Neutrophil (primary cell): ENCODE measurements at regions not wholly inside any gene's neighbourhood (a gene's known extent, or its start where the extent isn't known, plus 50 kb on each side); places are given as distances from the start of the nearest gene placed in this dataset.

ENCODE experiments used
- H3K27ac ChIP-seq: fragments of 200-600 bp; sonication (generic); 2 replicates; pipeline ENCODE4 v1.5.1; 2016; ENCODE audit warnings: mild to moderate bottlenecking, moderate library complexity
- H3K27me3 ChIP-seq: fragments of 200-600 bp; sonication (generic); 2 replicates; pipeline ENCODE4 v1.6.0; 2016; ENCODE audit warnings: mild to moderate bottlenecking
- H3K36me3 ChIP-seq: fragments of 200-600 bp; sonication (generic); 2 replicates; pipeline ENCODE4 v1.5.1; 2017
- H3K4me1 ChIP-seq, 2 experiments: fragments of 200-600 bp in 1 of 2; sonication (generic) in 1 of 2; 1 replicate in 1 of 2; 2 replicates in 1 of 2; pipeline versions ENCODE4 v1.5.1 to v1.6.1; 2013 to 2016; ENCODE audit warnings: low read depth in 1 of 2, low read length in 1 of 2, mild to moderate bottlenecking in 1 of 2, moderate library complexity in 1 of 2; ENCODE audit not compliant: control insufficient read depth in 1 of 2, insufficient read depth in 1 of 2
- H3K4me3 ChIP-seq, 2 experiments: fragments of 200-600 bp in 1 of 2; sonication (generic) in 1 of 2; 1 replicate in 1 of 2; 2 replicates in 1 of 2; pipeline ENCODE4 v1.5.1; 2013 to 2016; ENCODE audit warnings: low read depth in 1 of 2, low read length in 1 of 2, mild to moderate bottlenecking in 1 of 2, moderate library complexity in 1 of 2
- H3K9me3 ChIP-seq: fragments of 200-600 bp; sonication (generic); 2 replicates; pipeline ENCODE4 v1.5.1; 2016
- TF ChIP-seq, protein P1 (sequence below): fragments of 200-600 bp; sonication (generic); IDR thresholded peaks from 2 replicates; pipeline ENCODE4 v1.5.1; 2016; ENCODE audit warnings: antibody characterized with exemption

- TF ChIP-seq, protein P1, sequence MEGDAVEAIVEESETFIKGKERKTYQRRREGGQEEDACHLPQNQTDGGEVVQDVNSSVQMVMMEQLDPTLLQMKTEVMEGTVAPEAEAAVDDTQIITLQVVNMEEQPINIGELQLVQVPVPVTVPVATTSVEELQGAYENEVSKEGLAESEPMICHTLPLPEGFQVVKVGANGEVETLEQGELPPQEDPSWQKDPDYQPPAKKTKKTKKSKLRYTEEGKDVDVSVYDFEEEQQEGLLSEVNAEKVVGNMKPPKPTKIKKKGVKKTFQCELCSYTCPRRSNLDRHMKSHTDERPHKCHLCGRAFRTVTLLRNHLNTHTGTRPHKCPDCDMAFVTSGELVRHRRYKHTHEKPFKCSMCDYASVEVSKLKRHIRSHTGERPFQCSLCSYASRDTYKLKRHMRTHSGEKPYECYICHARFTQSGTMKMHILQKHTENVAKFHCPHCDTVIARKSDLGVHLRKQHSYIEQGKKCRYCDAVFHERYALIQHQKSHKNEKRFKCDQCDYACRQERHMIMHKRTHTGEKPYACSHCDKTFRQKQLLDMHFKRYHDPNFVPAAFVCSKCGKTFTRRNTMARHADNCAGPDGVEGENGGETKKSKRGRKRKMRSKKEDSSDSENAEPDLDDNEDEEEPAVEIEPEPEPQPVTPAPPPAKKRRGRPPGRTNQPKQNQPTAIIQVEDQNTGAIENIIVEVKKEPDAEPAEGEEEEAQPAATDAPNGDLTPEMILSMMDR = no peak
- Histone ChIP-seq H3K27ac (no peak overlapping the region), H3K27me3 (no peaks in the 10 kb centered on the region), H3K9me3 (no peaks in the 10 kb centered on the region), H3K36me3 (no peaks in the 10 kb centered on the region), H3K4me3 (no peak overlapping the region), H3K4me1 (no peaks in the 10 kb centered on the region)
Measured at GRCh38 chr15:98231696-98232440, 271.4 kb downstream of the ARRDC4 start.

DNA sequence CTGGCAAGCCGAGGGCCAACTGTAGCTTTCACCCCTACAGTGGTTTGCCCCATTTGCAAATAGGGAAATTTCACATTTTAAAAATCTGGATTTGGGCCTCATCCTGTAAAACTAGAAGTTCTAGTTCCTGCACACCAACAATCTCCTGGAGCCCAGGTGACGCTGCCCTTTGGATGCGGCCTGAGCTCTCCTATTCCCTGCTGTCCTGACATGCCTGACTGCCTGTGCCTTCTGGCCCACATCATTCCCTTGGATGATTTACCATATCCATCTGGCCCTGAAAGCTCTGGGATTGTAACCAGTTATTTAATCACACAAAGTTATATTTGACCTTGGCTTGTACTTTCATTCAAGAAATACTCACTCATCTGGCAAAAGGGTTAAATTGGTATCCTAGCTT is 272.3 kb downstream of the ARRDC4 start:
- no peaks in the 10 kb centered on the region for H3K36me3 ChIP-seq
- no peaks in the 10 kb centered on the region for H3K4me1 ChIP-seq
- TF ChIP-seq, protein P1 = no peak
- H3K9me3 ChIP-seq = no peaks in the 10 kb centered on the region
- no peak overlapping the region for H3K4me3 ChIP-seq
- H3K27me3 ChIP-seq = peaks cover 3% of the 10 kb centered on the region
- H3K27ac ChIP-seq = no peak overlapping the region

DNA sequence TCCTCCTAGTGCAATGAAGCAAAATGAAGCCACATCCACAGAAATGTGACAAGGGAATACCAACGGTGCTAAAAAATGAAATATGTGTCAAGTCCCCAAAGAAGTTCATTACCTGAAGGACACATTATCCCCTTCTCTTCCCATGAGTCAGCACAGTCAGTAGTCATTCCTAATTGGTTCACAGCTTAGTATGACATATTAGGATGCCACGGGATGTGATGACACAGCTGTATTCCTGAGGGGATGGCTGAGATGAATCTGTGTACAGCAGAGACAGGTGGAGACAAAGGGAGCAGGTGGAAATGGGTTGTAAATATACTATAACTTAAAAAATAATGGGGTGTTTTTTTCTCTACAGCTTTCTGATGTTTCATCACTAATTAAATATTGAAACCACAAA is 273.4 kb downstream of the ARRDC4 start:
- Histone ChIP-seq H3K4me1 (no peaks in the 10 kb centered on the region), H3K27ac (no peak overlapping the region), H3K27me3 (peaks cover 4% of the 10 kb centered on the region), H3K36me3 (no peaks in the 10 kb centered on the region), H3K4me3 (no peak overlapping the region), H3K9me3 (no peaks in the 10 kb centered on the region)
- TF ChIP-seq, protein P1 = no peak

DNA sequence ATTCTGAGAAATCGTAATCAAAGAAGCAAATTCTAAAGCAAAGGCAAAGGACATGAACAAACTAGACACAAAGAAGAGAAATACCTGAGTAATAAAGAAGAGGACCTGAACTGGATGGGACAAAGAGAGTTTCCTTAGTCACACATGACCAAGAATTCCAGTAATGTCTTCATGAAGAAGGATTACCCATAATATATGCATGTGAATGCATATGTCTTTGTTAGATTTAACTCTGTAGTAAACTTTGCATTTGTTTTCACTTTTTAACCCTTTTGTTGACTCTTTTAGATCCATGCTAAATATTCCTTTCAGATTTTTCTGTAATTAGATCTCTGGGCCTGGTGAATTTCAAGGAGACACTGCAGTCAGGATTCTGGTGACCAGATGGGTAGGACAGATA is 279.8 kb downstream of the ARRDC4 start:
- Histone ChIP-seq H3K9me3 (no peaks in the 10 kb centered on the region), H3K4me3 (no peak overlapping the region), H3K4me1 (no peaks in the 10 kb centered on the region), H3K27me3 (peaks cover 4% of the 10 kb centered on the region), H3K27ac (no peak overlapping the region), H3K36me3 (no peaks in the 10 kb centered on the region)
- TF ChIP-seq, protein P1 = no peak

DNA sequence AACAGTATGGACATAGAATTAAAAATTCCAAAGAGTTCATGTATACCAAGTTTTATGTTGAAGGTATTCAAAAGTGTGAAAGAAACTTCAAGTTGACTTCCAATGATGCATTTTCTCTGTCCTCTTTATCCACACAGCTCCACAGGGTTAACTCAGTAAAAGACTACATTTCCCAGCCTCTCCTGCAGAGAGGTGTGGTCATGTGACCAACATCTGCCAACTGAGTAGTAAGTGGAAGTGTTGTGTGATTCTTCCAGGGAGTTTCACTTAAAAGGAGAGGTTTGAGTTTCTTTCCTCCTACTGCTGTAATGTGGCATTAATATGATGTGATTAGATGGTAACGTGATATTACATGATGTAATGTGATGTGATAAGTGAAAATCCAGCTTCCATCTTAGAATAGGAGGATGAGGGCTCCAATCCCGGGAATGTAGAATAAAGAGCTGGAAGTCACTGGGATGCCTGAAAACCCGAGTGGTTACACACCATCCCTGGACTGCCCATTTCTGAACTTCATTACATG is 280.6 kb downstream of the ARRDC4 start:
- Histone ChIP-seq H3K27me3 (peaks cover 4% of the 10 kb centered on the region), H3K4me3 (no peak overlapping the region), H3K9me3 (no peaks in the 10 kb centered on the region), H3K27ac (no peak overlapping the region), H3K4me1 (no peaks in the 10 kb centered on the region), H3K36me3 (no peaks in the 10 kb centered on the region)
- TF ChIP-seq, protein P1 = no peak
